Retinal pigment epithelial cell (primary cell): ENCODE measurements at regions not wholly inside any gene's neighbourhood (a gene's known extent, or its start where the extent isn't known, plus 50 kb on each side); places are given as distances from the start of the nearest gene placed in this dataset.
"Not testable (repeated sequence)": the region's sequence is repeated elsewhere in the genome, so short reads cannot be mapped to it uniquely, and the experiment has no call there.

Experiments used
- DNase-seq: peaks from one replicate; pipeline ENCODE4 v3.0.0-alpha.2; 2010; ENCODE audit warnings: low read depth
- H3K4me3 ChIP-seq: 2 replicates; pipeline ENCODE4 v1.5.1; 2011; ENCODE audit warnings: mild to moderate bottlenecking, low read length, control low read depth, moderate library complexity
- TF ChIP-seq, protein P1 (sequence below): conservative IDR thresholded peaks from 2 replicates; pipeline ENCODE4 v1.5.1; 2011; ENCODE audit warnings: low read depth, low read length, control low read depth, inconsistent platforms

DNA sequence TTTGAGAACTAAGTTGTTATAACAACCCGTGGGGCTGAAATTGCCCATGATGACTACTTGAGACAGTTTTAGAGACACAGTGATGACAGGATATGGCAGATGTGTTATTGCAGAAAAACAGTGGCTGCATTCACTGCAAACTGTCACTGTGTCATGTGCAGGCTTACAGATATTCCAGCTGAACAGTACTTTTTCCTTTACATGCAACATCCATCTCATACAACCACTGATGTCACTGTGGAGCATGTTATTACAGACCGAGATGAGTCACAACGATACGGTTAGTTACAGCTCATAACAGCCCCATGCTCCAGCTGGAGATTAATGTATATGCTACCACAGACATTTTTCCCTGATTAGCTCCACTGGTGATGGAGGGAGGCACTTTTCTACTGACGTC, 207.4 kb downstream of the TMA16 start:
- TF ChIP-seq, protein P1, sequence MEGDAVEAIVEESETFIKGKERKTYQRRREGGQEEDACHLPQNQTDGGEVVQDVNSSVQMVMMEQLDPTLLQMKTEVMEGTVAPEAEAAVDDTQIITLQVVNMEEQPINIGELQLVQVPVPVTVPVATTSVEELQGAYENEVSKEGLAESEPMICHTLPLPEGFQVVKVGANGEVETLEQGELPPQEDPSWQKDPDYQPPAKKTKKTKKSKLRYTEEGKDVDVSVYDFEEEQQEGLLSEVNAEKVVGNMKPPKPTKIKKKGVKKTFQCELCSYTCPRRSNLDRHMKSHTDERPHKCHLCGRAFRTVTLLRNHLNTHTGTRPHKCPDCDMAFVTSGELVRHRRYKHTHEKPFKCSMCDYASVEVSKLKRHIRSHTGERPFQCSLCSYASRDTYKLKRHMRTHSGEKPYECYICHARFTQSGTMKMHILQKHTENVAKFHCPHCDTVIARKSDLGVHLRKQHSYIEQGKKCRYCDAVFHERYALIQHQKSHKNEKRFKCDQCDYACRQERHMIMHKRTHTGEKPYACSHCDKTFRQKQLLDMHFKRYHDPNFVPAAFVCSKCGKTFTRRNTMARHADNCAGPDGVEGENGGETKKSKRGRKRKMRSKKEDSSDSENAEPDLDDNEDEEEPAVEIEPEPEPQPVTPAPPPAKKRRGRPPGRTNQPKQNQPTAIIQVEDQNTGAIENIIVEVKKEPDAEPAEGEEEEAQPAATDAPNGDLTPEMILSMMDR: no peak
- H3K4me3 ChIP-seq: no peak overlapping the region
- peak; percentile 84 for DNase-seq

DNA sequence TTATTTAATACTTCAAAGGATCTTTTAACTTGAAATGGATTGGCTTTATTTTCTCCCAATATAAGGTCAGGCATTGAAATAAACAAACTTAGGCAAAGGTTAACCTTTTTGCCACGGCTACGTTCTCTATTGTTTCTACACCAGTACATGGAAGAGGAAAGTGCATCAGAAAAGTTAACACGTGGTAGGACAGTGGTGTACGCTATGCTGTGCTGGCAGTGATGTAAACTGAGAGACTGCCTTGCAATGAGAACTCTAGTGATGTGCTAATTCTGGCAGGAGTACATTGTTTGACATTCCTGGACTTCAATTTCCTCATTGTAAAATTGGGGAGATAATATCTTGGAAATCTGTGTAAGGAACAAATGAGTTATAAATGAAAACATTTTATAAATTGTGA, 208.2 kb downstream of the TMA16 start:
- H3K4me3 ChIP-seq: no peak overlapping the region
- TF ChIP-seq, protein P1: no peak
- DNase-seq: no peak

DNA sequence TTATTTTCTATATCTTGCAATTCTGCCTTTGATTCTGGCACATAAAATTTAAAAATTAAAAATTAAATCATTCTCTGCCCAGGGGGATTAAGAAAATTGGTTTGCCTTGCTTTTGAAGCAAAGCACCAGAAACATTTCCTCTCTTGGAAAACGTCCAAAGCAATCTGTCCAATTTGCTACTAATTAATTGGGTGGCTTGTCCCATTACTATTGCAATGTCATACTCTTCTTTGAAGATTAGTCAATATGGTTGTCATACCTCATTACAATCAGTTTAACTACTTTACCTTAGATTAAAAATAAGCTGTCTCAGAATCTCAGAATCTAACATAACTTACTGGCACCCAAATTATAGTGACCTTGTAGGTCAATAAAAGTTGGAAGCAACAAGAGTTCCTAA, 208.8 kb downstream of the TMA16 start:
- no peak overlapping the region for H3K4me3 ChIP-seq
- TF ChIP-seq, protein P1: no peak
- peak; percentile 73 for DNase-seq

DNA sequence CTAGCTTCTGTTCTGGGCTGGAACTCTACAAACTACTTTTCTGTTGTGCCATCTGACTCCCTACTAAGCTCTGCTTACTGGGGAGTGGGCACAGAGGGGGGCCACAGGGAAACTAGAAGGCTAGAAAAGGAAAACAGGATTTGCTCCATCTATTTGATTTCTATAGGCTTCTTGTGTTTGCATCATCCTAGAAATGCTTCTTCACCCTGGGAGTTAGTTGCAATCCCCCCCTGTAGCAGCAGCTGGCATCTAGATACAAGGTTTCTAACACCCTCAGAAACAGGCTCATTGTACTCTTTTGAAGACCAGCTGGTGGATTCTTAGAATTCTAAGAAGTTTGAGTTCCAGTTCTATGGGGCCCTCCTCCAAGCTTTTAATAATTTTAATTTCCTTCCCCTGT, 213.4 kb downstream of the TMA16 start:
- H3K4me3 ChIP-seq: no peak overlapping the region
- TF ChIP-seq, protein P1: no peak

DNA sequence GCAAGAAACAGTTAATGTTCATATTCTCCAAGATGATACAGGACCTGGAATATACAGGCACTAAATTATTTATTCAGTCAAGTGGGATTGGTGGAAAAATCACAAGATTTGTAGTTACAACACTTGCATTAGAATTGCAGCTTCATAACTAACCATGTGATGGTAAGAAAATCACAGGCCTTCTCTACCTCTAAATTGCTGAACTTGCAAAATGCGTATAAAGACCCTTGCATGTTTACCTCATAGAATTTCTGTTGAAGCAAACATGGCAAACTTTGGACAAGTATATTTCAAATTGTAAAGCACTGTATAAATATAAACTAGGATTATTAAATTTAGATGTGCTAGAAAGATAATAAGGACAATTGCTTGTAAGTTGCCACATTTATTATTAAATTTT, 215.1 kb downstream of the TMA16 start:
- TF ChIP-seq, protein P1: no peak
- DNase-seq: no peak
- no peak overlapping the region for H3K4me3 ChIP-seq

More for the DNA sequence above, 213.4 kb downstream of the TMA16 start:
- no peak for DNase-seq

DNA sequence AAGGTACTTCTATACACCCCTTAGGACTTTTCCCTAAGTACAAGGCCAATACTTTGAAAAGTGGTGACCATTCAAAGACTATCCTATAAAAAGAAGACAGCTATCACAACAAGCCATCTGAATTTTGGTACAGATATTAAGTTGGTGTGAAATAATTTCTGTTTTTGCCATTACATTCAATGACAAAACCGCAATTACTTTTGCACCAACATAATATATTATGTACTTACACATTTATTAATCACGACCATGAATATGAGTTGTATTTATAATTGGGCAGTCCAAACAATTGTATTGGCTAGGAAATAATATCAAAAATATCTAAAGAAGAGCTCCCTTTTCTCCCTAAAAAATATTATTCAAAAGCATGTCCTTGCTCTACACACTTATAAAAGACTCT, 215.7 kb downstream of the TMA16 start:
- no peak for DNase-seq

DNA sequence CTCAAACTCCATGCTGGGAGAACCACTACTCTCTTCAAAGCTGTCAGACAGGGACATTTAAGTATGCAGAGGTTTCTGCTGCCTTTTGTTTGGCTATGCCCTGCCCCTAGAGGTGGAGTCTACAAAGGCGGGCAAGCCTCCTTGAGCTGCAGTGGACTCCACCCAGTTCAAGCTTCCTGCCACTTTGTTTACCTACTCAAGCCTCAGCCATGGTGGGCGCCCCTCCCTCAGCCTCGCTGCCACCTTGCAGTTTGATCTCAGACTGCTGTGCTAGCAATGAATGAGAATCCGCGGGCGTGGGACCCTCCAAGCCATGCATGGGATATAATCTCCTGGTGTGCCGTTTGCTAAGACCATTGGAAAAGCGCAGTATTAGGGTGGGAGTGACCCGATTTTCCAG, 230.0 kb downstream of the TMA16 start:
- DNase-seq, H3K4me3 ChIP-seq: not testable (repeated sequence)

More for the DNA sequence above, 215.7 kb downstream of the TMA16 start:
- no peak overlapping the region for H3K4me3 ChIP-seq
- TF ChIP-seq, protein P1: no peak

DNA sequence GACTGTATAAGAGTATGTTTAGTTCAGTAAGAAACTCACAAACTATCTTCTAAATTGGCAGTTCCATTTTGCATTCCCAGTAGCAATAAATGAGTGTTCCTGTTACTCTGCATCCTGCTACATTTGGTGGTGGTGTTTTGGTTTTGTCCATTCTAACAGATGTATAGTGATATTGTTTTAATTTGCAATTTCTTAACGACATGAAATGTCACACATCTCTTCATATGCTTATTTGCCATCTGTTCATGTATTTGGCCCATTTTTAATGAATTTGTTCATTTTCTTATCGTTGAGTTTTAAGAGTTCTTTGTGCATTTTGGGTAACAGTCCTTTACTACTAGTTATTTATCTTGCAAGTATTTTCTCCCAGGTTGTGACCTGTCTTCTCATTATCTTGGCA, 232.2 kb downstream of the TMA16 start:
- DNase-seq: no peak
- H3K4me3 ChIP-seq: no peak overlapping the region
- TF ChIP-seq, protein P1: no peak
